ENCODE measurements at regions not wholly inside any gene's neighbourhood (a gene's known extent, or its start where the extent isn't known, plus 50 kb on each side); places are given as distances from the start of the nearest gene placed in this dataset.
A peak's percentile ranks its signal among the peaks of the same experiment; 100 is the strongest.

GRCh38 chr13:83378908-83379307 lies 503.4 kb downstream of the SLITRK1 start:
- DNase-seq (ENCODE audit: low read depth): peak; percentile 0
- TF ChIP-seq CTCF (conservative IDR thresholded peaks at IDR 0.05; ENCODE audit: low read length): no peak

GRCh38 chr13:83377491-83377890 lies 504.8 kb downstream of the SLITRK1 start:
- DNase-seq (ENCODE audit: low read depth): no peak
- no peak overlapping the region for H3K4me3 ChIP-seq (ENCODE audit: low read length)
- TF ChIP-seq CTCF (conservative IDR thresholded peaks at IDR 0.05; ENCODE audit: low read length): no peak

More at GRCh38 chr13:83378908-83379307, 503.4 kb downstream of the SLITRK1 start:
- no peak overlapping the region for H3K4me3 ChIP-seq (ENCODE audit: low read length)

- no peak overlapping the region for H3K4me3 ChIP-seq (ENCODE audit: low read length)
- no peak for TF ChIP-seq CTCF (conservative IDR thresholded peaks at IDR 0.05; ENCODE audit: low read length)
- peak; percentile 0 for DNase-seq (ENCODE audit: low read depth)
These were observed 509.5 kb downstream of the SLITRK1 start for GRCh38 chr13:83372786-83373185.

- DNase-seq (ENCODE audit: low read depth): no peak
- H3K4me3 ChIP-seq (ENCODE audit: low read length): no peak overlapping the region
- TF ChIP-seq CTCF (conservative IDR thresholded peaks at IDR 0.05; ENCODE audit: low read length): no peak
These were observed 516.6 kb downstream of the SLITRK1 start for GRCh38 chr13:83365723-83366122.

GRCh38 chr13:83355041-83355440 lies 527.2 kb downstream of the SLITRK1 start:
- no peak for DNase-seq (ENCODE audit: low read depth)
- TF ChIP-seq CTCF (conservative IDR thresholded peaks at IDR 0.05; ENCODE audit: low read length): no peak
- H3K4me3 ChIP-seq (ENCODE audit: low read length): no peak overlapping the region

GRCh38 chr13:83352391-83352790 lies 529.9 kb downstream of the SLITRK1 start:
- no peak overlapping the region for H3K4me3 ChIP-seq (ENCODE audit: low read length)
- TF ChIP-seq CTCF (conservative IDR thresholded peaks at IDR 0.05; ENCODE audit: low read length): no peak
- no peak for DNase-seq (ENCODE audit: low read depth)

GRCh38 chr13:83350569-83350968 lies 531.7 kb downstream of the SLITRK1 start:
- H3K4me3 ChIP-seq (ENCODE audit: low read length): no peak overlapping the region
- TF ChIP-seq CTCF (conservative IDR thresholded peaks at IDR 0.05; ENCODE audit: low read length): no peak
- peak; percentile 30 for DNase-seq (ENCODE audit: low read depth)

Measured in AG10803 (cell line).